Naive thymus-derived CD8-positive, alpha-beta T cell (primary cell): ENCODE measurements at regions not wholly inside any gene's neighbourhood (a gene's known extent, or its start where the extent isn't known, plus 50 kb on each side); places are given as distances from the start of the nearest gene placed in this dataset.

Experiments used
- ATAC-seq, 2 donors: fragments of 150-1000 bp; cut with Tn5 transposase in 1 of 2; sonication (Bioruptor Pico), chemical (Tn5 transposase) in 1 of 2; 1 replicate in 1 of 2; 2 replicates in 1 of 2; pipeline ENCODE4 v1.10.0; 2021; ENCODE audit warnings: mild to moderate bottlenecking in 2 of 2, moderate library complexity in 2 of 2
- POLR2A ChIA-PET: fragments of 350-600 bp; sonication (Branson Sonifier 250); formaldehyde crosslinking; loops from one replicate; lab custom pipeline; 2021; ENCODE audit warnings: antibody characterized with exemption; lab: Charles Lee
- DNase-seq, 10 donors: peaks; one replicate each; pipeline versions ENCODE4 v3.0.0 to v3.0.0-alpha.2; 2020 to 2022
- H3K27ac Mint-ChIP-seq, 10 donors: one replicate each; pipeline ENCODE4 v1.8.0; 2020 to 2022; ENCODE audit warnings: mild to moderate bottlenecking in 10 of 10, mixed read lengths in 10 of 10, moderate library complexity in 4 of 10, inconsistent platforms in 1 of 10
- H3K27me3 Mint-ChIP-seq, 5 donors: one replicate each; pipeline ENCODE4 v1.8.0; 2021 to 2022; ENCODE audit warnings: mixed read lengths in 5 of 5
- H3K36me3 Mint-ChIP-seq, 3 donors: one replicate each; pipeline ENCODE4 v1.8.0; 2020 to 2022; ENCODE audit warnings: mixed read lengths in 3 of 3, mild to moderate bottlenecking in 2 of 3, inconsistent platforms in 1 of 3
- H3K4me1 Mint-ChIP-seq, 4 donors: one replicate each; pipeline ENCODE4 v1.8.0; 2021 to 2022; ENCODE audit warnings: mixed read lengths in 4 of 4
- H3K4me3 Mint-ChIP-seq, 10 donors: one replicate each; pipeline ENCODE4 v1.8.0; 2020 to 2022; ENCODE audit warnings: mild to moderate bottlenecking in 10 of 10, mixed read lengths in 10 of 10, moderate library complexity in 6 of 10, inconsistent platforms in 1 of 10
- H3K9me3 Mint-ChIP-seq, 9 donors: one replicate each; pipeline ENCODE4 v1.8.0; 2020 to 2022; ENCODE audit warnings: mixed read lengths in 9 of 9, mild to moderate bottlenecking in 3 of 9, inconsistent platforms in 1 of 9, moderate library complexity in 1 of 9

- Mint-ChIP-seq H3K9me3 (no peaks in the 10 kb centered on the region), H3K27me3 (no peaks in the 10 kb centered on the region)
Observed at GRCh38 chr12:30211743-30212142, 428.0 kb upstream of the TMTC1 start.

DNA sequence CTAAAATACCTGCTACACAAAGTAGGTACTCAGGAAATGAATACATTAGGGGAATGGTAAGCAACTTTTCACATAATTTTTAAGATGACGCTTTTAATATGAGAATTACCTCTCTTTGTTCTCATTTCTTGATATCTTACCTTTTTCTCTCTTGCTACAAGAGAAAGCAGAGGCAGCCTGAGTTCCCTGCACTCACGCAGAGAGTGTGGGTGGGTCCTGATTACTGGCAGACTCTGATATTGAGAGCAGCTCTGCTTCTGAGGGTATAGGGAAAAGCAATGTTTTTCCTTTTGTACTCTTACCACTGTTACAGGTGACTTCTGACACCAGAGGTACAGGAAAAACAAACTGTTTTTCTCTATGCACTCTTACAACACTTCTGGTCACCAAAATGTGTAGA, 420.2 kb upstream of the TMTC1 start:
- Mint-ChIP-seq H3K27me3 (peaks cover 2 to 29% (median 13%) of the 10 kb centered on the region in 5 donors), H3K9me3 (peaks cover 0 to 4% (median 0%) of the 10 kb centered on the region in 9 donors), H3K27ac (no peak overlapping the region), H3K4me3 (no peak overlapping the region), H3K4me1 (no peaks in the 10 kb centered on the region), H3K36me3 (no peaks in the 10 kb centered on the region)
- ATAC-seq (no peak), DNase-seq (no peak)
- POLR2A ChIA-PET: no interaction called here

More at GRCh38 chr12:30211743-30212142, 428.0 kb upstream of the TMTC1 start:
- POLR2A ChIA-PET: no interaction called here
- Mint-ChIP-seq H3K4me1 (no peaks in the 10 kb centered on the region), H3K27ac (no peak overlapping the region), H3K36me3 (no peaks in the 10 kb centered on the region), H3K4me3 (no peak overlapping the region)
- DNase-seq (no peak), ATAC-seq (no peak)

DNA sequence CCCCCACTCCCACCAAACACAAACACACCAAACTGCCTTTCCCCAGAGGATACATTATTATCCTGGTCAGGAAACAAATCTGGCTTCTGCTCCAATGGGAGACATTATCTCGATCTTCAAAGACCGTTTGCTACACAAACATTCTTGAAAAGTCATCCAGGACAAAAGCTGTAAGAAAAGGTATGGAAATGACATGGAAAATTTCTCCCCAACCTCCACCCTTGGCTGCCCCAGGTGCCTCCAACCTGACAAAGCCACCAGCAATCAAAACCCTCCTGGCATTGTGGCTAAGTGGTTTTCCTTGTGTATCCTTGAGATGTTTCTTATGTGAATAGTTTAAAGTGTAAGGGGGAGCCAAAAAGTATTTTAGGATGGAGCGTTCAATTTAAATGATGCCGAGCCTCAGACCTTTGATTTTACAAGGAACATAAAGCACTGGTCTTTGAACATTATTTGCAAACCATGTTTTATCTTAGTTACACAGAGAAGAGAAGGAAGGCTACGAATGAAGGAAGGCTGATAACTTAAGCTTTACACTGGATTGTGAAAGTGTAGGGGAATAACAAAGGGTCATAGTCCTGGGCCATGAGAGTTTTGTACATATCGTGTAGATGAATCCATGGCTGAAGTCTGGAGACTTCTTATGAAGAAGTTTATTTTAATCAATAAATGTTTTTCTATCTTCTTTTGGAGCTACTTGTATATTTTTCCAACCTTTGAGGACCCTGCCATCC, 418.9 kb upstream of the TMTC1 start:
- peaks cover 2 to 29% (median 13%) of the 10 kb centered on the region in 5 donors for H3K27me3 Mint-ChIP-seq
- no peaks in the 10 kb centered on the region for H3K36me3 Mint-ChIP-seq
- H3K4me1 Mint-ChIP-seq: no peaks in the 10 kb centered on the region

GRCh38 chr12:30201301-30202160, 417.8 kb upstream of the TMTC1 start:
- H3K27me3 Mint-ChIP-seq: peaks cover 2 to 29% (median 13%) of the 10 kb centered on the region in 5 donors
- H3K27ac Mint-ChIP-seq: no peak overlapping the region
- H3K9me3 Mint-ChIP-seq: peaks cover 0 to 7% (median 0%) of the 10 kb centered on the region in 9 donors
- no peaks in the 10 kb centered on the region for H3K36me3 Mint-ChIP-seq
- no peak overlapping the region for H3K4me3 Mint-ChIP-seq
- ATAC-seq: no peak
- H3K4me1 Mint-ChIP-seq: no peaks in the 10 kb centered on the region
- DNase-seq: no peak
- POLR2A ChIA-PET: no interaction called here

More for the DNA sequence above, 418.9 kb upstream of the TMTC1 start:
- Mint-ChIP-seq H3K9me3 (peaks cover 0 to 7% (median 0%) of the 10 kb centered on the region in 9 donors), H3K27ac (no peak overlapping the region), H3K4me3 (no peak overlapping the region)
- POLR2A ChIA-PET: no interaction called here
- no peak for DNase-seq
- ATAC-seq: no peak

- H3K36me3 Mint-ChIP-seq: no peaks in the 10 kb centered on the region
Observed at GRCh38 chr12:30200864-30201263, 417.1 kb upstream of the TMTC1 start.

DNA sequence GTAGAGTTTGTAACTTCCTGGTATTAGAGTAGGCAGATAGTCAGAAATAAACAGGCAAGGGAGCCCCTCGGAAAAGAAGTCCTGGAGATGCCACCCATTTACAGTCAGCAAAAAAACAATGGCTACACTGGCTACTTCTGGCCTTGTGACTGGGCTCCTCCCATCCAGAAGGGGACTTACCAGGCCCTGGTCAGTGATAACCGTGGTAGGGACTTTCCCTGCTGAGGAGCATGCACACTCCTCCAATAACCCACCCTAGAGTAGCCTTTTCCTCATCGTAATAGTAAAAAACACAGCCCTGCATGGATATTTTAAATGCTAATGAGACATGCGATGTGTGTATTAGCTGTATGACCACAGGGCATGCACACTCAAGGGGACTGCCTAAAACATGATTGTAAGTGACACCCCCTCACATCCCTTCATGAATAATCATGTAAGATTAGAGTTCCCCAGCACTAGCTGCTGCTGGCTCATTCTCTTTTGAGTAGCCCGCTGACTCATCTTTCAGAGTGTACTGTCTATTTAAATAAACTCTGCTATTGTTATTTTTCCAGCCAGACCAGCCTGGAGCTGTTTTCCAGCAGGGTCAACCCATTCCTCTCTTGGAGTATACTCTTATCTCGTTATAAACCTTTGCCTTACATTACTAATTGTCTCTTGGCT, 413.8 kb upstream of the TMTC1 start:
- Mint-ChIP-seq H3K9me3 (peaks cover 0 to 7% (median 0%) of the 10 kb centered on the region in 9 donors), H3K36me3 (no peaks in the 10 kb centered on the region)
- POLR2A ChIA-PET: no interaction called here

More at GRCh38 chr12:30200864-30201263, 417.1 kb upstream of the TMTC1 start:
- POLR2A ChIA-PET: no interaction called here
- DNase-seq (no peak), ATAC-seq (no peak)
- no peak overlapping the region for H3K4me3 Mint-ChIP-seq
- no peak overlapping the region for H3K27ac Mint-ChIP-seq
- no peaks in the 10 kb centered on the region for H3K4me1 Mint-ChIP-seq
- H3K9me3 Mint-ChIP-seq: peaks cover 0 to 7% (median 0%) of the 10 kb centered on the region in 9 donors
- peaks cover 2 to 29% (median 13%) of the 10 kb centered on the region in 5 donors for H3K27me3 Mint-ChIP-seq

DNA sequence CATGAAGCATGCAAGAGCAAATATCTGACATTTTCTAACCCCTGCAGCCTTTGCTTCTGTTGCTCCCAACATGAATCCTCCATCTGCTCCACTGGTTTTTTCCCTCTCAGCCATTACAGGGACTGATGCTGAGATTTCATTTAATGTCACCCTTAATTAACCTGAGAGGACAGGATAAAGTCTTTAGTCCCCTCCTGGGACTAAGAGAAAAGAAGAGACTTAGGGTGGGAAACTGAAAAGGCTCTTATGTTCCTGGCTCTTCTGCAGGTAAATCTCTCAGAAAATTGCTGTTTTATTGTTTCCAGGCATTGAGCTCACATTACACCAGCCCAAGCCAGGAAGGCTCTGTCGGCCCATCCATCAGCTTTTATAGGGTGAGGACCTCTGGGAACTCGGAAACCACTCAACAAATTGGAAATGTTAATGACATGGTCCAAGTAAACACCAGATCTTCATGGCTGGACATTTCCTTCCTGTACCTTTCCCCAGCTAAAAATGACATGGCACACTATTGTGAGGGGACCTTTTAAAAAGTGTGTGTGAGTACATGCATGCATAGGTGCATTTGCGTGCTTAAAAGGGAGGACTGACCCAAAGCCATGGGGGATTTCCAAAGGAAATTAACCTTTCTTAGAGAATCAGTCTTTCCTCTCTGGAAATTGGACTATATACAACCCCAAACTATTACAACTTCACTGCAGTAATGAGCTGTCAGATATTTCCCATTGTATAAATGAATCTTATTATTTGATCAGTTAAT, 408.1 kb upstream of the TMTC1 start:
- Mint-ChIP-seq H3K4me3 (no peak overlapping the region), H3K9me3 (peaks cover 0 to 7% (median 0%) of the 10 kb centered on the region in 9 donors), H3K27me3 (no peaks in the 10 kb centered on the region), H3K36me3 (no peaks in the 10 kb centered on the region), H3K4me1 (no peaks in the 10 kb centered on the region), H3K27ac (no peak overlapping the region)
- POLR2A ChIA-PET: no interaction called here
- no peak for ATAC-seq
- DNase-seq: no peak

More for the DNA sequence above, 413.8 kb upstream of the TMTC1 start:
- Mint-ChIP-seq H3K4me1 (no peaks in the 10 kb centered on the region), H3K27ac (no peak overlapping the region), H3K27me3 (peaks cover 2 to 13% (median 8%) of the 10 kb centered on the region in 5 donors), H3K4me3 (no peak overlapping the region)
- DNase-seq (no peak), ATAC-seq (no peak)

DNA sequence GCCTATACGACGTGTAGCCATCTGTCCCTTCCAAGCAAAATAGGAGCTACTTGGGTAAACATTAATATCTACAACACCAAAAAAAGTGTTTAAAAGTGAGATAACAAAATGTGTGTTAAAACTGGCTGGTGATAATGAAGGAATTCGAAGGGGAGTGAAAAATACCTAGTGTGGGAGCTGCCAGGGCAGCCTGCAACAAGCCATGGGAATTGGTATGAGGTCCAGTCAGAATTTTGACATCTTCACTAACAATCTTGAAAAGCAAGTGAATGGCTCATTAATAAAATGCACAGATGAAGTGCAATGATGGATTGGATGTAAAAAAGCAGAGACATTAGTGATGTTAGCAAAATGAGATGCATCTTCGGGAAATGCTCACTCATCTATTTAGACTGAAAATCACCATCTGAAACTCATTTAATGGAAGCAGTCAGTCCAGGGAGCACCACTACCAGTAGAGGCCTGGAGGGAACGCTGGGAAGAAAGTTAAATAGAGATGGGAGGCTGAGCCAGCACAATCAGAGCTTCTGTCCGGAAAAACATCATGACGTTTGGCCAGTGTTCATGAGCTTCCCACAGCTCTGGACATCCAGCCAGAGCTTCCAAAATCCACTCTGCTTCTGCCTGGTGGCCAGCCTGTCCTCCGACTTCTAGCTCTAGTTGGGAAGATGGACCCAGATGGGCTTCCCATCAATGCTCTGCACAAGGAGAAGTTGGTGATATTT, 405.0 kb upstream of the TMTC1 start:
- Mint-ChIP-seq H3K36me3 (no peaks in the 10 kb centered on the region), H3K4me1 (no peaks in the 10 kb centered on the region), H3K4me3 (no peak overlapping the region), H3K27me3 (no peaks in the 10 kb centered on the region), H3K9me3 (no peaks in the 10 kb centered on the region), H3K27ac (no peak overlapping the region)
- DNase-seq: no peak
- no peak for ATAC-seq
- POLR2A ChIA-PET: no interaction called here

DNA sequence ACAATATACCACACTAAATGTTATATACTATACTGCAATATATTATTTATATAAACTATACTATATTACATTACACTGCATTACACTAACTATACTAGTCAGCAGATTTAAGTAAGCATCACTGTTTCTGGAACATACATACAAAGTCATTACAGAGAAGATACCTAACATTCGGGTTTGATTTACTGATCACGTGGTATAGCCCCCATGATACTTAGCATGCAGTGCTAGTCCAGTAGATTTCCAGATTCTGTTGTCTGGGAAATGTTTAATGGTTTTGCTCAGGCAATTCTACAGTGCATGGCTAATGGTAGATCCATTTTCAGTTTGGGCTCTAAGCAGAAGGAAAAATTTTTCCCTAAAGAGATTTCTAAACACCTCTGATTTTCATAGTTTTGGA, 403.7 kb upstream of the TMTC1 start:
- Mint-ChIP-seq H3K4me1 (no peaks in the 10 kb centered on the region), H3K27ac (no peak overlapping the region), H3K36me3 (no peaks in the 10 kb centered on the region), H3K4me3 (no peak overlapping the region), H3K27me3 (no peaks in the 10 kb centered on the region), H3K9me3 (no peaks in the 10 kb centered on the region)
- POLR2A ChIA-PET: no interaction called here
- ATAC-seq: no peak
- no peak for DNase-seq

DNA sequence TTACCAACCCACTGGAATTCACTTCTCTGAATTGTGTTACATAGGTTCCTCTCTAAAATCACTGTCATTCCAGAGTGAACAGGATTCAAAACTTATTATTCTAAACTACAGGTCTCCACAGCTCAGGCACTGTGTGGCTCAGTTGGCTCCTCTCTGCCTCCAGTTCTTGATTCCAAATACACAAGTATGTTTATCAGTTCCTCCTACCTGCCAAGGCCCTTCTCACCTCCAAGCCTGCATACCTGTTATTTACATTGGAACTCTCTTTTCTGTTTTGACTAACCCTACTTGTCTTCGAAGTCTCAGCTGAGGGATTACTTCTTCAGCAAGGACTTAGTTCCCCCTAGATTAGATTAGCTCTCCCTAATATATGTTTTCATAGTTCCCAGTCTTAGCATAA, 397.6 kb upstream of the TMTC1 start:
- DNase-seq: no peak
- Mint-ChIP-seq H3K4me3 (no peak overlapping the region), H3K9me3 (no peaks in the 10 kb centered on the region), H3K27ac (no peak overlapping the region), H3K36me3 (no peaks in the 10 kb centered on the region), H3K4me1 (no peaks in the 10 kb centered on the region), H3K27me3 (peaks cover 0 to 11% (median 1%) of the 10 kb centered on the region in 5 donors)
- ATAC-seq: no peak
- POLR2A ChIA-PET: no interaction called here

- no peaks in the 10 kb centered on the region for H3K4me1 Mint-ChIP-seq
- H3K27me3 Mint-ChIP-seq: peaks cover 0 to 11% (median 1%) of the 10 kb centered on the region in 5 donors
- no peak overlapping the region for H3K4me3 Mint-ChIP-seq
- ATAC-seq (no peak), DNase-seq (no peak)
- POLR2A ChIA-PET: no interaction called here
- no peaks in the 10 kb centered on the region for H3K9me3 Mint-ChIP-seq
- H3K27ac Mint-ChIP-seq: no peak overlapping the region
- no peaks in the 10 kb centered on the region for H3K36me3 Mint-ChIP-seq
Observed at GRCh38 chr12:30180602-30181001, 396.9 kb upstream of the TMTC1 start.

DNA sequence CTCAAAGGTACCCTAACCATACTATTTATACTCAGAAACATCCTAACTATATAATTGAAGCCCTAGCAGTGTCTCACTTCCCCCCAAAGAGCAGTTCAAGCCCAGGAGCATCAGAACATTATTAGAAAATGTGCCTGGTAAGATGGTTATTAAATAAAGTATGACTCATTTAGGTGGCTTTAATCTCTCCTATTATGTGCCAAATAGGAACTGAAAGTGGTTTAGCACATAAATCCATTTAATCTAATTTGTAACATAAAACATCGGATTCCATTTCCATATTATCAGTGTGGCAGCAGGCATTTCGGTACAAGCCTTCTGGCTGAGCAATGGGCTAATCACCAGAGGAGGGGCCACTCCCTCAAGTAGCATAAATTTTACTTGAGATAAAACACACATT, 395.2 kb upstream of the TMTC1 start:
- H3K4me3 Mint-ChIP-seq: no peak overlapping the region
- H3K4me1 Mint-ChIP-seq: no peaks in the 10 kb centered on the region
- H3K27me3 Mint-ChIP-seq: peaks cover 0 to 11% (median 1%) of the 10 kb centered on the region in 5 donors
- DNase-seq (no peak), ATAC-seq (no peak)
- no peaks in the 10 kb centered on the region for H3K36me3 Mint-ChIP-seq
- POLR2A ChIA-PET: no interaction called here
- H3K27ac Mint-ChIP-seq: no peak overlapping the region
- H3K9me3 Mint-ChIP-seq: no peaks in the 10 kb centered on the region
